H1 (cell line): ENCODE measurements at regions not wholly inside any gene's neighbourhood (a gene's known extent, or its start where the extent isn't known, plus 50 kb on each side); places are given as distances from the start of the nearest gene placed in this dataset.

Experiments
- CTCF ChIA-PET: fragments of 300-600 bp; sonication (Branson Sonifier 250); formaldehyde crosslinking; loops from one replicate; lab custom pipeline; 2021; ENCODE audit not compliant: partially characterized antibody; lab: Charles Lee
- POLR2A ChIA-PET: fragments of 300-600 bp; sonication (Branson Sonifier 250); formaldehyde crosslinking; loops from one replicate; lab custom pipeline; 2021; ENCODE audit warnings: inconsistent platforms; ENCODE audit not compliant: partially characterized antibody; lab: Charles Lee
- DNase-seq, 2 experiments: peaks; one replicate each; pipeline versions ENCODE4 v3.0.0 to v3.0.0-alpha.2; 2010 to 2022; ENCODE audit warnings: low spot score in 2 of 2, low read depth in 1 of 2, mixed read lengths in 1 of 2
- FAIRE-seq: peaks from 2 replicates; lab custom pipeline; 2011; peaks lifted over from hg19 to GRCh38; lab: Jason Lieb, UNC
- H2AFZ ChIP-seq: 2 replicates; pipeline ENCODE4 v1.8.1; 2012; ENCODE audit warnings: low read length, inconsistent platforms
- H2AK5ac ChIP-seq: 2 replicates; pipeline ENCODE4 v1.6.1; 2013; ENCODE audit warnings: low read depth, low read length
- H2BK120ac ChIP-seq: replicated peaks from 2 replicates; pipeline ENCODE3; 2013; ENCODE audit warnings: low read depth, low read length, inconsistent platforms
- H2BK12ac ChIP-seq: 2 replicates; pipeline ENCODE4 v1.6.1; 2013; ENCODE audit warnings: low read depth, low read length
- H2BK15ac ChIP-seq: 2 replicates; pipeline ENCODE4 v1.6.1; 2013; ENCODE audit warnings: low read length
- H2BK20ac ChIP-seq: 2 replicates; pipeline ENCODE4 v1.6.1; 2013; ENCODE audit warnings: low read length
- H2BK5ac ChIP-seq: 2 replicates; pipeline ENCODE4 v1.6.1; 2013; ENCODE audit warnings: low read depth, low read length
- H3K14ac ChIP-seq: 2 replicates; pipeline ENCODE4 v1.6.1; 2013; ENCODE audit warnings: inconsistent platforms; ENCODE audit not compliant: insufficient read length
- H3K18ac ChIP-seq: 2 replicates; pipeline ENCODE4 v1.6.1; 2013; ENCODE audit warnings: low read length; ENCODE audit errors: extremely low read depth
- H3K23ac ChIP-seq: 2 replicates; pipeline ENCODE4 v1.6.1; 2013; ENCODE audit warnings: inconsistent platforms; ENCODE audit not compliant: insufficient read length
- H3K23me2 ChIP-seq: 2 replicates; pipeline ENCODE4 v1.6.1; 2013; ENCODE audit warnings: low read depth, low read length
- H3K27ac ChIP-seq: 2 replicates; pipeline ENCODE4 v1.6.1; 2011; ENCODE audit warnings: low read depth, low read length, inconsistent platforms
- H3K27me3 ChIP-seq, 4 experiments: replicated peaks in 1 of 4; 1 replicate in 1 of 4; 2 replicates in 3 of 4; pipeline versions ENCODE4 v1.6.1 to v1.8.1; 2011 to 2013; ENCODE audit warnings: low read length in 3 of 4, mild to moderate bottlenecking in 3 of 4, inconsistent platforms in 2 of 4, mixed read lengths in 2 of 4, moderate library complexity in 1 of 4; ENCODE audit not compliant: control insufficient read depth in 3 of 4, insufficient read depth in 3 of 4; ENCODE audit errors: extremely low read depth in 1 of 4
- H3K36me3 ChIP-seq, 4 experiments: 2 replicates each; pipeline versions ENCODE4 v1.6.1 to v1.8.1; 2011 to 2013; ENCODE audit warnings: mild to moderate bottlenecking in 4 of 4, low read length in 3 of 4, moderate library complexity in 2 of 4, control low read depth in 1 of 4, inconsistent platforms in 1 of 4; ENCODE audit not compliant: insufficient read depth in 4 of 4, control insufficient read depth in 2 of 4
- H3K4ac ChIP-seq: replicated peaks from 2 replicates; pipeline ENCODE3; 2013; ENCODE audit warnings: low read length, low read depth, mixed read lengths, inconsistent platforms; ENCODE audit not compliant: insufficient read length
- H3K4me1 ChIP-seq, 4 experiments: replicated peaks in 1 of 4; 1 replicate in 1 of 4; 2 replicates in 3 of 4; pipeline versions ENCODE4 v1.6.1 to v1.8.1; 2011 to 2013; ENCODE audit warnings: low read length in 3 of 4, inconsistent platforms in 2 of 4, mixed read lengths in 1 of 4; ENCODE audit not compliant: insufficient read depth in 4 of 4, control insufficient read depth in 3 of 4
- H3K4me2 ChIP-seq, 2 experiments: 2 replicates each; pipeline versions ENCODE4 v1.6.1 to v1.8.1; 2011 to 2013; ENCODE audit warnings: low read depth in 2 of 2, low read length in 2 of 2, control low read depth in 1 of 2, inconsistent platforms in 1 of 2, mild to moderate bottlenecking in 1 of 2; ENCODE audit not compliant: insufficient read depth in 1 of 2
- H3K4me3 ChIP-seq, 4 experiments: fragments of 200-600, 300-600 bp in 1 of 4; sonication (generic), shearing (Covaris generic), sonication (Bioruptor Twin) in 1 of 4; 2 replicates each; pipeline versions ENCODE4 v1.5.1 to v1.8.1; 2011 to 2016; ENCODE audit warnings: low read length in 4 of 4, low read depth in 3 of 4, control low read depth in 2 of 4, inconsistent platforms in 2 of 4, mild to moderate bottlenecking in 2 of 4, mixed read lengths in 1 of 4, moderate library complexity in 1 of 4; ENCODE audit not compliant: insufficient read depth in 2 of 4; ENCODE audit errors: extremely low read depth in 1 of 4
- H3K56ac ChIP-seq: replicated peaks from 2 replicates; pipeline ENCODE3; 2013; ENCODE audit warnings: low read depth, mild to moderate bottlenecking, mixed read lengths, low read length, inconsistent platforms; ENCODE audit not compliant: insufficient read length
- H3K79me1 ChIP-seq: 2 replicates; pipeline ENCODE4 v1.6.1; 2013; ENCODE audit warnings: low read depth, low read length, control low read depth
- H3K79me2 ChIP-seq, 2 experiments: 2 replicates each; pipeline versions ENCODE4 v1.6.1 to v1.8.1; 2012 to 2013; ENCODE audit warnings: low read length in 2 of 2, mild to moderate bottlenecking in 2 of 2, inconsistent platforms in 1 of 2; ENCODE audit not compliant: insufficient read depth in 2 of 2, control insufficient read depth in 1 of 2
- H3K9ac ChIP-seq, 4 experiments: replicated peaks in 1 of 4; 1 replicate in 1 of 4; 2 replicates in 3 of 4; pipeline versions ENCODE4 v1.6.1 to v1.8.1; 2011 to 2013; ENCODE audit warnings: low read depth in 3 of 4, low read length in 3 of 4, control low read depth in 2 of 4, mild to moderate bottlenecking in 2 of 4, moderate library complexity in 2 of 4, inconsistent platforms in 1 of 4; ENCODE audit errors: extremely low read depth in 1 of 4
- H3K9me3 ChIP-seq, 2 experiments: 2 replicates each; pipeline versions ENCODE4 v1.6.1 to v1.8.1; 2012 to 2013; ENCODE audit warnings: mild to moderate bottlenecking in 2 of 2, moderate library complexity in 2 of 2, control low read depth in 1 of 2, inconsistent platforms in 1 of 2, low read depth in 1 of 2, low read length in 1 of 2, mixed read lengths in 1 of 2; ENCODE audit not compliant: insufficient read depth in 2 of 2
- H4K20me1 ChIP-seq, 2 experiments: replicated peaks in 1 of 2; 2 replicates each; pipeline versions ENCODE3 to v1.8.1; 2011 to 2013; ENCODE audit warnings: inconsistent platforms in 2 of 2, low read length in 2 of 2, mild to moderate bottlenecking in 1 of 2; ENCODE audit not compliant: insufficient read depth in 2 of 2, control insufficient read depth in 1 of 2
- H4K5ac ChIP-seq: 2 replicates; pipeline ENCODE4 v1.6.1; 2013; ENCODE audit warnings: low read length, low read depth, mixed read lengths, inconsistent platforms; ENCODE audit not compliant: insufficient read length
- H4K8ac ChIP-seq: 2 replicates; pipeline ENCODE4 v1.8.0; 2013; ENCODE audit warnings: mild to moderate bottlenecking, moderate library complexity, low read length, inconsistent platforms; ENCODE audit not compliant: insufficient read depth; ENCODE audit errors: extremely low read depth
- H4K91ac ChIP-seq: replicated peaks from 2 replicates; pipeline ENCODE3; 2013; ENCODE audit warnings: low read length, mixed read lengths, inconsistent platforms; ENCODE audit not compliant: insufficient read length
- ASH2L ChIP-seq: fragments of 200-600, 300-600 bp; sonication (generic); IDR thresholded peaks from one replicate; pipeline ENCODE4 v1.7.1; 2017; ENCODE audit warnings: low read length
- BACH1 ChIP-seq: IDR thresholded peaks from 2 replicates; pipeline ENCODE4 v1.6.1; 2012; ENCODE audit warnings: low read length, improper control_type of control experiment
- BRCA1 ChIP-seq: IDR thresholded peaks from 2 replicates; pipeline ENCODE4 v1.6.1; 2012; ENCODE audit warnings: low read depth, low read length, improper control_type of control experiment
- CHD2 ChIP-seq: IDR thresholded peaks from 2 replicates; pipeline ENCODE4 v1.6.1; 2012; ENCODE audit warnings: low read length, improper control_type of control experiment
- CTCF ChIP-seq, 3 experiments: IDR thresholded peaks; 1 replicate in 2 of 3; 2 replicates in 1 of 3; pipeline versions ENCODE4 v1.5.1 to v1.6.1; 2011; ENCODE audit warnings: low read length in 3 of 3, mild to moderate bottlenecking in 3 of 3, inconsistent platforms in 2 of 3, low read depth in 1 of 3, moderate library complexity in 1 of 3; ENCODE audit not compliant: insufficient read depth in 1 of 3; ENCODE audit errors: control extremely low read depth in 1 of 3
- EZH2 ChIP-seq: fragments of 200-600 bp; sonication (generic); IDR thresholded peaks from 2 replicates; pipeline ENCODE4 v1.7.1; 2012; ENCODE audit warnings: low read depth, mild to moderate bottlenecking, moderate library complexity, low read length, inconsistent platforms; ENCODE audit not compliant: severe bottlenecking
- FOSL1 ChIP-seq: IDR thresholded peaks from 2 replicates; pipeline ENCODE4 v1.6.1; 2011; ENCODE audit warnings: mild to moderate bottlenecking, low read depth, low read length, moderate library complexity; ENCODE audit not compliant: insufficient read depth
- SIRT6 ChIP-seq: IDR thresholded peaks from one replicate; pipeline ENCODE4 v1.7.1; 2012; ENCODE audit warnings: low read length, inconsistent platforms
- SP2 ChIP-seq: IDR thresholded peaks from 2 replicates; pipeline ENCODE4 v1.6.1; 2012; ENCODE audit warnings: mild to moderate bottlenecking, low read length, inconsistent platforms
- ZNF274 ChIP-seq: IDR thresholded peaks from 2 replicates; pipeline ENCODE4 v1.7.0; 2012; ENCODE audit warnings: low read length, borderline replicate concordance; ENCODE audit errors: extremely low read depth
- WGBS, 2 experiments: shearing (Covaris generic) in 1 of 2; methylation state at CpG; one replicate each; pipeline versions ENCODE4 v1.1.6 to v1.1.7; 2013 to 2015; ENCODE audit warnings: low lambda C conversion rate in 2 of 2, mixed read lengths in 2 of 2, inconsistent platforms in 1 of 2, low coverage in 1 of 2, missing lambda C conversion rate in 1 of 2; ENCODE audit not compliant: insufficient replicate concordance in 2 of 2, insufficient coverage in 1 of 2, insufficient read length in 1 of 2; ENCODE audit errors: extremely low coverage in 1 of 2, missing lambda C conversion rate in 1 of 2; 5-methylcytosine and 5-hydroxymethylcytosine counted together
- TF ChIP-seq, protein P1 (sequence below): IDR thresholded peaks from 2 replicates; pipeline ENCODE4 v1.6.1; 2011; ENCODE audit warnings: low read depth, mild to moderate bottlenecking, low read length; ENCODE audit not compliant: insufficient read depth

DNA sequence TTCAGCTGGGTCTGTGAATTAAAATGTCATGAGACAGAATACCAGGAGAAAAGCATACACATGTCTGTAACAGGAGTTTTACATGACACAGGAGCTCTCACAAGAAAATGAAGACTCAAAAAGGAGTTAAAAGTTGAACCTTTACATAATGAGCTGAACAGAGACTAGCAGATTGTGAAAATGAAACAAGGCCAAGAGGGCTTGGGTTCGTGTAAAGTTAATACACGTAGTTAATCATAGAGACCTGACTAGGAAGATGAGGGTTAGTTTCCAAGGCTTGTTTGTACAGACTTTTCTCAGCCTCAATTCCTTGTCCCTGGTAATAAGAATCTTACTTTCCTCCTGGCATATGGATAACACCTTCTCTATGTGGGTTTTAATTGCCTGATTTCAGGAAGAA is 1294.0 kb downstream of the MAT2B start:
- Histone ChIP-seq H3K27ac (no peak overlapping the region), H3K18ac (no peak overlapping the region), H3K14ac (no peak overlapping the region), H3K27me3 (no peaks in the 10 kb centered on the region), H2BK15ac (no peak overlapping the region), H2BK5ac (no peak overlapping the region), H3K56ac (no peak overlapping the region), H3K4me2 (no peak overlapping the region), H4K5ac (no peak overlapping the region), H2AK5ac (no peak overlapping the region), H4K20me1 (no peaks in the 10 kb centered on the region), H3K23ac (no peak overlapping the region), H2BK120ac (no peak overlapping the region), H2AFZ (no peak overlapping the region), H2BK12ac (no peak overlapping the region), H3K4me1 (peaks cover 0 to 5% (median 0%) of the 10 kb centered on the region in 4 experiments; a peak in 2 of 7 replicates), H3K9me3 (peaks cover 20 to 21% of the 10 kb centered on the region in 2 experiments), H3K23me2 (no peaks in the 10 kb centered on the region), H3K36me3 (peaks cover 0 to 5% (median 0%) of the 10 kb centered on the region in 4 experiments; a peak in 2 of 8 replicates), H3K79me2 (no peaks in the 10 kb centered on the region), H3K4me3 (no peak overlapping the region), H3K9ac (no peak overlapping the region), H4K91ac (no peak overlapping the region), H3K4ac (no peak overlapping the region), H2BK20ac (no peak overlapping the region), H4K8ac (no peak overlapping the region), H3K79me1 (no peaks in the 10 kb centered on the region)
- WGBS, 2 experiments: 86% methylated on average over 2 of the region's 2 CpGs; no CpG with 5 or more reads in 1 of the 2 experiments
- DNase-seq: no peak
- no peak for TF ChIP-seq BRCA1
- no peak for TF ChIP-seq ZNF274
- no peak for TF ChIP-seq SP2
- no peak for TF ChIP-seq EZH2
- TF ChIP-seq ASH2L: no peak
- no peak for TF ChIP-seq BACH1
- TF ChIP-seq CTCF (IDR thresholded peaks at IDR 0.05; ENCODE audit: control extremely low read depth in 1 of 3, insufficient read depth in 1 of 3, low read depth in 1 of 3, low read length in 3 of 3): no peak
- no peak for TF ChIP-seq FOSL1
- TF ChIP-seq, protein P1, sequence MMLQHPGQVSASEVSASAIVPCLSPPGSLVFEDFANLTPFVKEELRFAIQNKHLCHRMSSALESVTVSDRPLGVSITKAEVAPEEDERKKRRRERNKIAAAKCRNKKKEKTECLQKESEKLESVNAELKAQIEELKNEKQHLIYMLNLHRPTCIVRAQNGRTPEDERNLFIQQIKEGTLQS: no peak
- no peak for TF ChIP-seq CHD2
- TF ChIP-seq SIRT6: no peak
- ChIA-PET CTCF (no interaction called here), POLR2A (no interaction called here)
- FAIRE-seq: no peak
